HepG2 (cell line): ENCODE measurements at regions not wholly inside any gene's neighbourhood (a gene's known extent, or its start where the extent isn't known, plus 50 kb on each side); places are given as distances from the start of the nearest gene placed in this dataset.
A peak's percentile ranks its signal among the peaks of the same experiment; 100 is the strongest.

ENCODE experiments used
- MAF1 ChIP-seq: sonication (generic); formaldehyde crosslinking; IDR thresholded peaks from 2 replicates; pipeline ENCODE4 v1.5.0; 2020; ENCODE audit warnings: missing genetic modification reagents, borderline replicate concordance
- MYC ChIP-seq: sonication (generic); formaldehyde crosslinking; IDR thresholded peaks from 2 replicates; pipeline ENCODE4 v1.9.0; 2021; ENCODE audit warnings: missing genetic modification reagents, borderline replicate concordance
- PAWR ChIP-seq: sonication (generic); formaldehyde crosslinking; IDR thresholded peaks from 2 replicates; pipeline ENCODE4 v1.4.0; 2020; ENCODE audit warnings: missing genetic modification reagents, mild to moderate bottlenecking, borderline replicate concordance
- PHF8 ChIP-seq: sonication (generic); formaldehyde crosslinking; IDR thresholded peaks from 2 replicates; pipeline ENCODE4 v1.5.0; 2020; ENCODE audit warnings: missing genetic modification reagents
- SMYD3 ChIP-seq: sonication (generic); formaldehyde crosslinking; IDR thresholded peaks from 2 replicates; pipeline ENCODE4 v1.8.1; 2023; ENCODE audit warnings: mild to moderate bottlenecking, missing genetic modification reagents
- SP2 ChIP-seq: sonication (generic); formaldehyde crosslinking; IDR thresholded peaks from 2 replicates; pipeline ENCODE4 v1.5.1; 2020; ENCODE audit warnings: mild to moderate bottlenecking, missing genetic modification reagents
- SRY ChIP-seq: sonication (generic); formaldehyde crosslinking; IDR thresholded peaks from 2 replicates; pipeline ENCODE4 v1.8.0; 2022; ENCODE audit warnings: mild to moderate bottlenecking, missing genetic modification reagents
- TARDBP ChIP-seq: sonication (generic); formaldehyde crosslinking; IDR thresholded peaks from 2 replicates; pipeline ENCODE4 v1.8.0; 2022; ENCODE audit warnings: mild to moderate bottlenecking, missing genetic modification reagents
- XBP1 ChIP-seq: sonication (generic); formaldehyde crosslinking; IDR thresholded peaks from 2 replicates; pipeline ENCODE4 v1.5.0; 2020; ENCODE audit warnings: missing genetic modification reagents
- ZC3H13 ChIP-seq: sonication (generic); formaldehyde crosslinking; IDR thresholded peaks from 2 replicates; pipeline ENCODE4 v1.8.1; 2023; ENCODE audit warnings: mild to moderate bottlenecking, missing genetic modification reagents, moderate library complexity
- ZNF230 ChIP-seq: sonication (generic); formaldehyde crosslinking; IDR thresholded peaks from 2 replicates; pipeline ENCODE4 v1.4.0; 2020; ENCODE audit warnings: mild to moderate bottlenecking, missing genetic modification reagents
- ZNF234 ChIP-seq: sonication (generic); formaldehyde crosslinking; conservative IDR thresholded peaks from 2 replicates; pipeline ENCODE4 v1.5.1; 2020; ENCODE audit warnings: mild to moderate bottlenecking, missing genetic modification reagents
- ZNF260 ChIP-seq: sonication (generic); formaldehyde crosslinking; IDR thresholded peaks from 2 replicates; pipeline ENCODE4 v1.4.0; 2020; ENCODE audit warnings: missing genetic modification reagents, low read depth, mild to moderate bottlenecking, borderline replicate concordance
- ZNF292 ChIP-seq: sonication (generic); formaldehyde crosslinking; IDR thresholded peaks from 2 replicates; pipeline ENCODE4 v1.8.1; 2022; ENCODE audit warnings: mild to moderate bottlenecking, low read depth, missing genetic modification reagents, borderline replicate concordance
- ZNF564 ChIP-seq: sonication (generic); formaldehyde crosslinking; IDR thresholded peaks from 2 replicates; pipeline ENCODE4 v1.8.1; 2023; ENCODE audit warnings: mild to moderate bottlenecking, missing genetic modification reagents
- ZNF589 ChIP-seq: sonication (generic); formaldehyde crosslinking; conservative IDR thresholded peaks from 2 replicates; pipeline ENCODE4 v1.8.0; 2022; ENCODE audit warnings: mild to moderate bottlenecking, moderate library complexity, missing genetic modification reagents
- ZNF614 ChIP-seq: IDR thresholded peaks from 2 replicates; pipeline ENCODE4 v1.6.1; 2018; ENCODE audit warnings: missing biosample characterization, missing genetic modification reagents, inconsistent platforms, borderline replicate concordance
- ZNF674 ChIP-seq: sonication (generic); formaldehyde crosslinking; IDR thresholded peaks from 2 replicates; pipeline ENCODE4 v1.5.0; 2020; ENCODE audit warnings: low read depth, mild to moderate bottlenecking, missing genetic modification reagents
- ZNF703 ChIP-seq: sonication (generic); formaldehyde crosslinking; IDR thresholded peaks from 2 replicates; pipeline ENCODE4 v1.5.1; 2020; ENCODE audit warnings: missing genetic modification reagents, mild to moderate bottlenecking, moderate library complexity, borderline replicate concordance
- TF ChIP-seq, protein P1 (sequence below): fragments of 450-650 bp; IDR thresholded peaks from 2 replicates; pipeline ENCODE4 v1.6.1; 2017
- TF ChIP-seq, protein P2 (sequence below): sonication (generic); formaldehyde crosslinking; IDR thresholded peaks from 2 replicates; pipeline ENCODE4 v1.9.0; 2022; ENCODE audit warnings: low read depth, missing genetic modification reagents
- TF ChIP-seq, protein P3 (sequence below): sonication (generic); formaldehyde crosslinking; IDR thresholded peaks from 2 replicates; pipeline ENCODE4 v1.8.0; 2022; ENCODE audit warnings: low read depth, missing genetic modification reagents
- TF ChIP-seq, protein P4 (sequence below): sonication (generic); formaldehyde crosslinking; IDR thresholded peaks from 2 replicates; pipeline ENCODE4 v1.8.1; 2022; ENCODE audit warnings: low read depth, mild to moderate bottlenecking, missing genetic modification reagents

DNA sequence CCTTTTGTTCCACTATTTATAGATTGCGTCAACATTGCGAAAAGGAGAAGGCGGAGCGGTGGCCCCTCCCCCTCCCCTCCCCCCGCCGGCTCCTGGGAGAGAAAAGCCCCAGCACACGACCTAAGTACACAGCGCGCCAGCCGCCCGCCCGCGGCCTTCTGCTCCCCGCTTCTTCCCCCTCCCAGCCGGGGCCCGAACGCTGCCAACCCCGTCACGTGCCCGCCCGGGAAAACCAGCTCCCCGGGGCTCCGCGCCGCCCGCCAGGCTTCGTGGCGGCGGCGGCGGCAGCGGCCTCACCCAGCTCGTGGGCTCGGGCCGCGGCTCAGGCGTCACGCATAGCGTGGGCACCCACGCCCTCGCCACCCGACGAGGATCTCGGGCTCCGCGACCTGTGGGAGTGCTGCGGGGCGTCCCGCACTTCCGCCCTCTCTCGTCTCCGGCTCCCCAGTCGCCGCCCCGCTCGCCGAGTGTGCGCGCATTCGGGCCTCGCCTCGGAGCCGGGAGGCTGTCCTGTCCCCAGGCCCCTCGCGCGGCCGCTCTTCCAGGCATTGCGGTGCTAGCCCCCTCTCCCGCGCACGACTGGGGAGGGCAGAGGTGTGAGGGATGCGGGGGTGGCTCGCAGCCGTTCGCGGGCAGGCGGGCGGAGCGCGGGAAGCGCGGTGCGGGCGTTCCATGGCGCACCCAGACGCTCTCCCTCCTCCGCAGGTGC, 110.5 kb downstream of the KCNRG start (continued):
- TF ChIP-seq ZNF589, result no peak; the same call in 1 of the 2 replicates
- TF ChIP-seq, protein P1, sequence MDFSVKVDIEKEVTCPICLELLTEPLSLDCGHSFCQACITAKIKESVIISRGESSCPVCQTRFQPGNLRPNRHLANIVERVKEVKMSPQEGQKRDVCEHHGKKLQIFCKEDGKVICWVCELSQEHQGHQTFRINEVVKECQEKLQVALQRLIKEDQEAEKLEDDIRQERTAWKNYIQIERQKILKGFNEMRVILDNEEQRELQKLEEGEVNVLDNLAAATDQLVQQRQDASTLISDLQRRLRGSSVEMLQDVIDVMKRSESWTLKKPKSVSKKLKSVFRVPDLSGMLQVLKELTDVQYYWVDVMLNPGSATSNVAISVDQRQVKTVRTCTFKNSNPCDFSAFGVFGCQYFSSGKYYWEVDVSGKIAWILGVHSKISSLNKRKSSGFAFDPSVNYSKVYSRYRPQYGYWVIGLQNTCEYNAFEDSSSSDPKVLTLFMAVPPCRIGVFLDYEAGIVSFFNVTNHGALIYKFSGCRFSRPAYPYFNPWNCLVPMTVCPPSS, result no peak
- no peak for TF ChIP-seq ZNF674 (CRISPR knock-in tag)
- no peak for TF ChIP-seq ZC3H13 (CRISPR knock-in tag)
- TF ChIP-seq PAWR (CRISPR knock-in tag), result no peak
- TF ChIP-seq MAF1, result no peak; the same call in 1 of the 2 replicates
- peak; percentile 45; the same call in 1 of the 2 replicates for TF ChIP-seq ZNF564 (CRISPR knock-in tag)
- peak; percentile 75 for TF ChIP-seq MYC (CRISPR knock-in tag)
- no peak for TF ChIP-seq ZNF292 (CRISPR knock-in tag)
- no peak for TF ChIP-seq ZNF614 (CRISPR knock-in tag)
- no peak; the same call in 1 of the 2 replicates for TF ChIP-seq ZNF234
- 0 out of 2 replicates have a peak, but pooled peaks have one; percentile 19 for TF ChIP-seq XBP1
- no peak for TF ChIP-seq ZNF260
- TF ChIP-seq, protein P2, sequence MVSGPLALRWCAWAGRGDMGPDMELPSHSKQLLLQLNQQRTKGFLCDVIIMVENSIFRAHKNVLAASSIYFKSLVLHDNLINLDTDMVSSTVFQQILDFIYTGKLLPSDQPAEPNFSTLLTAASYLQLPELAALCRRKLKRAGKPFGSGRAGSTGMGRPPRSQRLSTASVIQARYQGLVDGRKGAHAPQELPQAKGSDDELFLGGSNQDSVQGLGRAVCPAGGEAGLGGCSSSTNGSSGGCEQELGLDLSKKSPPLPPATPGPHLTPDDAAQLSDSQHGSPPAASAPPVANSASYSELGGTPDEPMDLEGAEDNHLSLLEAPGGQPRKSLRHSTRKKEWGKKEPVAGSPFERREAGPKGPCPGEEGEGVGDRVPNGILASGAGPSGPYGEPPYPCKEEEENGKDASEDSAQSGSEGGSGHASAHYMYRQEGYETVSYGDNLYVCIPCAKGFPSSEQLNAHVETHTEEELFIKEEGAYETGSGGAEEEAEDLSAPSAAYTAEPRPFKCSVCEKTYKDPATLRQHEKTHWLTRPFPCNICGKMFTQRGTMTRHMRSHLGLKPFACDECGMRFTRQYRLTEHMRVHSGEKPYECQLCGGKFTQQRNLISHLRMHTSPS (CRISPR knock-in tag), result peak; percentile 56; the same call in 1 of the 2 replicates
- TF ChIP-seq SP2 (CRISPR knock-in tag), result no peak; the same call in 1 of the 2 replicates
- TF ChIP-seq, protein P3, sequence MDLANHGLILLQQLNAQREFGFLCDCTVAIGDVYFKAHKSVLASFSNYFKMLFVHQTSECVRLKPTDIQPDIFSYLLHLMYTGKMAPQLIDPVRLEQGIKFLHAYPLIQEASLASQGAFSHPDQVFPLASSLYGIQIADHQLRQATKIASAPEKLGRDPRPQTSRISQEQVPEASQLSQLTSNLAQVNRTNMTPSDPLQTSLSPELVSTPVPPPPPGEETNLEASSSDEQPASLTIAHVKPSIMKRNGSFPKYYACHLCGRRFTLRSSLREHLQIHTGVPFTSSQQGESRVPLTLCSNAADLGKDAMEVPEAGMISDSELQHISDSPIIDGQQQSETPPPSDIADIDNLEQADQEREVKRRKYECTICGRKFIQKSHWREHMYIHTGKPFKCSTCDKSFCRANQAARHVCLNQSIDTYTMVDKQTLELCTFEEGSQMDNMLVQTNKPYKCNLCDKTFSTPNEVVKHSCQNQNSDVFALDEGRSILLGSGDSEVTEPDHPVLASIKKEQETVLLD (CRISPR knock-in tag), result no peak
- no peak for TF ChIP-seq SMYD3 (CRISPR knock-in tag)
- TF ChIP-seq SRY (CRISPR knock-in tag), result peak; percentile 91; the same call in 1 of the 2 replicates
- TF ChIP-seq ZNF703 (CRISPR knock-in tag), result no peak
- TF ChIP-seq ZNF230 (CRISPR knock-in tag), result 0 out of 2 replicates have a peak, but pooled peaks have one; percentile 56
- peak; percentile 92 for TF ChIP-seq PHF8 (CRISPR knock-in tag)
- TF ChIP-seq, protein P4, sequence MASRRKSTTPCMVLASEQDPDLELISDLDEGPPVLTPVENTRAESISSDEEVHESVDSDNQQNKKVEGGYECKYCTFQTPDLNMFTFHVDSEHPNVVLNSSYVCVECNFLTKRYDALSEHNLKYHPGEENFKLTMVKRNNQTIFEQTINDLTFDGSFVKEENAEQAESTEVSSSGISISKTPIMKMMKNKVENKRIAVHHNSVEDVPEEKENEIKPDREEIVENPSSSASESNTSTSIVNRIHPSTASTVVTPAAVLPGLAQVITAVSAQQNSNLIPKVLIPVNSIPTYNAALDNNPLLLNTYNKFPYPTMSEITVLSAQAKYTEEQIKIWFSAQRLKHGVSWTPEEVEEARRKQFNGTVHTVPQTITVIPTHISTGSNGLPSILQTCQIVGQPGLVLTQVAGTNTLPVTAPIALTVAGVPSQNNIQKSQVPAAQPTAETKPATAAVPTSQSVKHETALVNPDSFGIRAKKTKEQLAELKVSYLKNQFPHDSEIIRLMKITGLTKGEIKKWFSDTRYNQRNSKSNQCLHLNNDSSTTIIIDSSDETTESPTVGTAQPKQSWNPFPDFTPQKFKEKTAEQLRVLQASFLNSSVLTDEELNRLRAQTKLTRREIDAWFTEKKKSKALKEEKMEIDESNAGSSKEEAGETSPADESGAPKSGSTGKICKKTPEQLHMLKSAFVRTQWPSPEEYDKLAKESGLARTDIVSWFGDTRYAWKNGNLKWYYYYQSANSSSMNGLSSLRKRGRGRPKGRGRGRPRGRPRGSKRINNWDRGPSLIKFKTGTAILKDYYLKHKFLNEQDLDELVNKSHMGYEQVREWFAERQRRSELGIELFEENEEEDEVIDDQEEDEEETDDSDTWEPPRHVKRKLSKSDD (CRISPR knock-in tag), result 0 out of 2 replicates have a peak, but pooled peaks have one; percentile 62
- peak; percentile 41; the same call in 1 of the 2 replicates for TF ChIP-seq TARDBP (CRISPR knock-in tag)
